ENCODE measurements at regions not wholly inside any gene's neighbourhood (a gene's known extent, or its start where the extent isn't known, plus 50 kb on each side); places are given as distances from the start of the nearest gene placed in this dataset.

DNA sequence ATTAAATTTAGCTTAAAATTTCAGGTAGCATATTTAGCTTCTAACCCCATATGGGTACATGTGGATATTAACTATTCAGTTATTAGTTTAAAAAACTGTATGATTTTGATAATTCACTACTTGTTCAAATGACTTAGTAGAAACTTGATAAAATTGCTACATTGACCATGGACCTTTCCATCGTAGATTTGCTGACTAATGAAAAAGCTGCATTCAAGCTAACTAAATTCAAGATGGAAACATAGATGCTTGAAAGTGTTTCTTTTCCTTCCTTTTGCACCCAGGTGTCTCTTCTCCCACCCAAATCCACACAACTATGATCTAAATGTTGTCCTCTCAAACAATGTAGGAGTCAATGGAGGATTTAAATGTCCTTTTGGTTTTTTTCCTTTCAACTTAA lies 439.2 kb downstream of the TBC1D4 start:
- TF ChIP-seq, protein P1, sequence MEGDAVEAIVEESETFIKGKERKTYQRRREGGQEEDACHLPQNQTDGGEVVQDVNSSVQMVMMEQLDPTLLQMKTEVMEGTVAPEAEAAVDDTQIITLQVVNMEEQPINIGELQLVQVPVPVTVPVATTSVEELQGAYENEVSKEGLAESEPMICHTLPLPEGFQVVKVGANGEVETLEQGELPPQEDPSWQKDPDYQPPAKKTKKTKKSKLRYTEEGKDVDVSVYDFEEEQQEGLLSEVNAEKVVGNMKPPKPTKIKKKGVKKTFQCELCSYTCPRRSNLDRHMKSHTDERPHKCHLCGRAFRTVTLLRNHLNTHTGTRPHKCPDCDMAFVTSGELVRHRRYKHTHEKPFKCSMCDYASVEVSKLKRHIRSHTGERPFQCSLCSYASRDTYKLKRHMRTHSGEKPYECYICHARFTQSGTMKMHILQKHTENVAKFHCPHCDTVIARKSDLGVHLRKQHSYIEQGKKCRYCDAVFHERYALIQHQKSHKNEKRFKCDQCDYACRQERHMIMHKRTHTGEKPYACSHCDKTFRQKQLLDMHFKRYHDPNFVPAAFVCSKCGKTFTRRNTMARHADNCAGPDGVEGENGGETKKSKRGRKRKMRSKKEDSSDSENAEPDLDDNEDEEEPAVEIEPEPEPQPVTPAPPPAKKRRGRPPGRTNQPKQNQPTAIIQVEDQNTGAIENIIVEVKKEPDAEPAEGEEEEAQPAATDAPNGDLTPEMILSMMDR (IDR thresholded peaks at IDR 0.05; ENCODE audit: low read depth, low read length, poor library complexity, severe bottlenecking), result no peak
- TF ChIP-seq EZH2phosphoT487 (IDR thresholded peaks at IDR 0.05; ENCODE audit: borderline replicate concordance, low read length), result no peak
